Right cardiac atrium (tissue), 5 donors: ENCODE measurements at regions not wholly inside any gene's neighbourhood (a gene's known extent, or its start where the extent isn't known, plus 50 kb on each side); places are given as distances from the start of the nearest gene placed in this dataset.

Source experiments
- ATAC-seq, 2 donors: fragments of 200-7000 bp; cut with Tn5 transposase; one replicate each; pipeline versions ENCODE4 v1.8.0 to v1.9.1; 2020; ENCODE audit warnings: moderate library complexity in 2 of 2, mild to moderate bottlenecking in 1 of 2
- DNase-seq, 3 donors: peaks; one replicate each; pipeline ENCODE4 v3.0.0-alpha.2; 2020
- H3K27ac ChIP-seq: one replicate; pipeline ENCODE4 v1.5.1; 2013; ENCODE audit warnings: mild to moderate bottlenecking, low read length, control low read depth, moderate library complexity
- H3K27me3 ChIP-seq: one replicate; pipeline ENCODE4 v1.6.1; 2013; ENCODE audit not compliant: control insufficient read depth, insufficient read depth
- H3K4me1 ChIP-seq: one replicate; pipeline ENCODE4 v1.6.1; 2013; ENCODE audit warnings: low read length; ENCODE audit not compliant: control insufficient read depth, insufficient read depth
- H3K4me3 ChIP-seq: one replicate; pipeline ENCODE4 v1.5.1; 2013; ENCODE audit warnings: low read length, control low read depth
- H3K9me3 ChIP-seq: one replicate; pipeline ENCODE4 v1.6.1; 2013; ENCODE audit warnings: low read length; ENCODE audit not compliant: control insufficient read depth
- WGBS: extraction: QIAGEN DNeasy Blood & Tissue Kit; methylation state at CpG from one replicate; pipeline ENCODE4 v1.1.7; 2013; 5-methylcytosine and 5-hydroxymethylcytosine counted together
- intact Hi-C, 4 donors: fragments of 100-400 bp; cut with DNase I; formaldehyde crosslinking; loops; one replicate each; pipeline versions ENCODE4 v1.11.0 to v1.14.0; 2022 to 2023
- donor health status: healthy with polysubstance abuse.
- donor health status: DM: no; HTN: yes; CAD: no.
- donor health status: DM: no; HTN: no; CAD: no.
- donor health status: DM: no; HTN: yes; CAD: no; lungs with severe emphysema.
- donor health status: DM: yes; HTN: yes; CAD: no.

GRCh38 chr15:70415398-70415797, 317.7 kb upstream of the TLE3 start:
- no peaks in the 10 kb centered on the region for H3K4me1 ChIP-seq
- no peak overlapping the region for H3K4me3 ChIP-seq
- no peak for DNase-seq
- intact Hi-C loops = no loop called here
- H3K27me3 ChIP-seq = no peaks in the 10 kb centered on the region
- ATAC-seq = no peak
- H3K27ac ChIP-seq = no peak overlapping the region
- no peaks in the 10 kb centered on the region for H3K9me3 ChIP-seq
- WGBS = 90% methylated on average over 18 of the region's 18 CpGs

- no peak for DNase-seq
- intact Hi-C loops = no loop called here
- ATAC-seq = no peak
- 82% methylated on average over 5 of the region's 5 CpGs for WGBS
- Histone ChIP-seq H3K4me1 (no peaks in the 10 kb centered on the region), H3K27ac (no peak overlapping the region), H3K27me3 (no peaks in the 10 kb centered on the region), H3K4me3 (no peak overlapping the region), H3K9me3 (no peaks in the 10 kb centered on the region)
These were observed 316.9 kb upstream of the TLE3 start for GRCh38 chr15:70414626-70415025.

- Histone ChIP-seq H3K27me3 (no peaks in the 10 kb centered on the region), H3K4me3 (no peak overlapping the region), H3K27ac (no peak overlapping the region), H3K4me1 (no peaks in the 10 kb centered on the region), H3K9me3 (no peaks in the 10 kb centered on the region)
- ATAC-seq = no peak
- intact Hi-C loops = no loop called here
- no peak for DNase-seq
These were observed 315.1 kb upstream of the TLE3 start for GRCh38 chr15:70412794-70413193.

GRCh38 chr15:70411143-70411863, 313.6 kb upstream of the TLE3 start:
- Histone ChIP-seq H3K27me3 (no peaks in the 10 kb centered on the region), H3K4me1 (no peaks in the 10 kb centered on the region), H3K27ac (no peak overlapping the region), H3K4me3 (no peak overlapping the region), H3K9me3 (no peaks in the 10 kb centered on the region)
- WGBS = 88% methylated on average over 10 of the region's 10 CpGs
- DNase-seq (no peak), ATAC-seq (no peak)
- intact Hi-C loops = no loop called here

DNA sequence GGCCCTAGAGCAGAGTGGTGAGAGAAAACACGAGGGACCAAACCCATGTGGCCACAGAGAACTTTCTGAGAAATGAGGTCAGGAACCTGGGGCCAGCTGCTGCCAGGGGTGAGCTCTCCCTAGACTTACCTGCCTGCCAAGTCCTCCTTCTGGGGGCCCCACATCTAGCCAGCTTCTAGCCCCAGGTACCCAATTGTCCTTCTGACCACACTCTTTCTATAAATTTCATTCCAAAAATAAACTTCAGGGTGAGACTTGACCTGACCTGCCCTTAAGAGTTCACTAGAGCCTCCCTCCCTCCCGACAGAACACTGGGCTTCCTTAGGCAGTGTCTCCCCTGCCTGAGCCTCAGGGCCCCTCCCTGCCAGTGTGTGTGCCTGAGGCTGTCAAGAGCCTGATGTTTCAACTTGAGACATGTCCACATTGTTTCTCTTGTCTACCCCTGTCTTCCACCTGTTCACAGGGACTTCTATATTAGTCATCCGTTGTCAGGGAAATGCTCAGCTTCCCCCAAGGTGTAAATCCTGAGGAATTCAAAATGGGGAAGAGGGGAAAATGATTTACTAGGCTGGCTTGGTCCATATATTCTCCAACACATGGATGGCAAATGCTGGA, 312.8 kb upstream of the TLE3 start:
- H3K27ac ChIP-seq = no peak overlapping the region
- no peak for ATAC-seq
- H3K4me1 ChIP-seq = no peaks in the 10 kb centered on the region
- no peak for DNase-seq
- no peak overlapping the region for H3K4me3 ChIP-seq
- H3K9me3 ChIP-seq = no peaks in the 10 kb centered on the region
- intact Hi-C loops = no loop called here
- no peaks in the 10 kb centered on the region for H3K27me3 ChIP-seq
- WGBS = 62% methylated on average over 3 of the region's 3 CpGs

DNA sequence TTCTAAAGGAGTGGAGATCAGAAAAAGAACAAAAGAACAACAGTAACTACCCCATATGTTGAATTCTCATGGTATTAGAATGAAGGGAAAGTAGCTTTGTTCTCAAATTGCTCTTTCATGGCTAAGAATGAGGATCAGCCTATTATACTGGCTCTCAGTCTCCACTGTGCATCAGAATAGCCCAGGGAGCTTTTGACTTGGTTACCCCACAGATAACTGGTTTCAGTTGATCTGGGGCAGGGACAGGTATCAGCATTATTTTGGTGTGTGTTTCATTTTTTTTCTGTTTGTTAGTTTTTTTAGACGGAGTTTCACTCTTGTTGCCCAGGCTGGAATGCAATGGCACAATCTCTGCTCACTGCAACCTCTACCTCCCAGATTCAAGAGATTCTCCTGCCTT, 311.7 kb upstream of the TLE3 start:
- H3K4me1 ChIP-seq = no peaks in the 10 kb centered on the region
- no peaks in the 10 kb centered on the region for H3K27me3 ChIP-seq
- ATAC-seq = no peak
- intact Hi-C loops = no loop called here
- no peak for DNase-seq
- H3K27ac ChIP-seq = no peak overlapping the region
- no peaks in the 10 kb centered on the region for H3K9me3 ChIP-seq
- H3K4me3 ChIP-seq = no peak overlapping the region
- WGBS = 91% methylated on average over 1 of the region's 1 CpG

DNA sequence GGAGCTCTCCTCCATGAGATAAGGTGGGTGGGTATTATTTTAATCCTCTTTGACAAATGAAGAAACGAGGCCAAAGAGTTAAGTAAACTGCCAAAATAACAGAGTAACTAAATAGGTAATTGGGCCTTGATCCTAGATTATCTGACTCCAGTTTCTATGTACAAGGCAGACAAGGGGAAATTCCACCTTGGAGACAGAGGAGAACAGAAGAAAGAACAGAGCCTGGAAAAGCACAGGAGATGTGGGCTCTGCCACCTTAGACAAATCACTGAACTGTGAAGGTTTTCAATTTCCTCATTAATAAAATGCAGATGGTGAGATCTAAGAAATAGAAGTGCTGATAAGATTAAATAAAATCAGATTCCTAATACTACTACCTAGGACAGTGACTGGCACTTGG, 310.2 kb upstream of the TLE3 start:
- Histone ChIP-seq H3K27ac (no peak overlapping the region), H3K27me3 (no peaks in the 10 kb centered on the region), H3K4me3 (no peak overlapping the region), H3K4me1 (no peaks in the 10 kb centered on the region), H3K9me3 (no peaks in the 10 kb centered on the region)
- intact Hi-C loops = no loop called here
- 68% methylated on average over 1 of the region's 1 CpG for WGBS
- ATAC-seq = no peak
- DNase-seq = no peak

DNA sequence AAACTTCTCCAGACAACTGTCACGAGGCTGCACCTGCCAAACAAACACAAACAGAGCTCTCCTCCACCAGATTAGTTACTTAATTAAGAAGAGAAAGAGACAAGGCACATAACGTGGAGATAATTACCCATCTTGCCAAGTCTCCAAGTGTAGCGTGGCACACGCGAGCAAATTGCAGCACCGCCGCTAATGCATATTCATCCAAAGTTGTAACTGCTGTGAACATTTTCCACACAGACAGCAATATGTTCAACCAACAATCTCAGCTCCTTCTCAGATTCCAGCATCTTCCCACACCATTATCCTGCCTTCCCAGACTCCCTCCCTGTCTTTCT, 309.6 kb upstream of the TLE3 start:
- Histone ChIP-seq H3K9me3 (no peaks in the 10 kb centered on the region), H3K27me3 (no peaks in the 10 kb centered on the region), H3K27ac (no peak overlapping the region), H3K4me3 (no peak overlapping the region), H3K4me1 (no peaks in the 10 kb centered on the region)
- DNase-seq (no peak), ATAC-seq (no peak)
- WGBS = 81% methylated on average over 7 of the region's 7 CpGs
- intact Hi-C loops = no loop called here

GRCh38 chr15:70406617-70407335, 309.1 kb upstream of the TLE3 start:
- WGBS = 68% methylated on average over 10 of the region's 10 CpGs
- H3K4me3 ChIP-seq = no peak overlapping the region
- ATAC-seq = no peak
- DNase-seq = no peak
- H3K4me1 ChIP-seq = no peaks in the 10 kb centered on the region
- intact Hi-C loops = no loop called here
- no peak overlapping the region for H3K27ac ChIP-seq
- no peaks in the 10 kb centered on the region for H3K9me3 ChIP-seq
- H3K27me3 ChIP-seq = no peaks in the 10 kb centered on the region

DNA sequence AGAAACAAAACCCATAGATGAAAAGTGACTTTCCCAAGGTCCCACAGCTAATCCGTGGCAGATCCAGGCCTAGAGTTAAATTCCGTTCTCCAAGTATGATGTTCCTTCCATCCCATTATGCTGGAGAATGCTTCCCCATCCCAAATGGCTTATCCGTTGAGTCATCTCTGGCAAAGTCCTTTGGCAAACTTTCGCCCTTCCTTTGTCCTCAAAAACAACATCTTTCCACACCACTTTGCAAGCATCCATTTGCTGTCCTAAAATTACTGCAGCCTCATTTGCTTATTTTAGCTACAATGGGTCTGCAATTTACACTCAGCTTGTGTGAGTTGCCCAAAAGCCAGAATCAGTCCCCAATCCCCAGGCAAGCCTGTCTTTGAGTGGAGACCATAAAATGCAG, 304.0 kb upstream of the TLE3 start:
- H3K9me3 ChIP-seq = no peaks in the 10 kb centered on the region
- intact Hi-C loops = no loop called here
- WGBS = 73% methylated on average over 4 of the region's 4 CpGs
- ATAC-seq = no peak
- H3K27me3 ChIP-seq = no peaks in the 10 kb centered on the region
- no peak for DNase-seq
- H3K27ac ChIP-seq = no peak overlapping the region
- no peak overlapping the region for H3K4me3 ChIP-seq
- H3K4me1 ChIP-seq = no peaks in the 10 kb centered on the region

DNA sequence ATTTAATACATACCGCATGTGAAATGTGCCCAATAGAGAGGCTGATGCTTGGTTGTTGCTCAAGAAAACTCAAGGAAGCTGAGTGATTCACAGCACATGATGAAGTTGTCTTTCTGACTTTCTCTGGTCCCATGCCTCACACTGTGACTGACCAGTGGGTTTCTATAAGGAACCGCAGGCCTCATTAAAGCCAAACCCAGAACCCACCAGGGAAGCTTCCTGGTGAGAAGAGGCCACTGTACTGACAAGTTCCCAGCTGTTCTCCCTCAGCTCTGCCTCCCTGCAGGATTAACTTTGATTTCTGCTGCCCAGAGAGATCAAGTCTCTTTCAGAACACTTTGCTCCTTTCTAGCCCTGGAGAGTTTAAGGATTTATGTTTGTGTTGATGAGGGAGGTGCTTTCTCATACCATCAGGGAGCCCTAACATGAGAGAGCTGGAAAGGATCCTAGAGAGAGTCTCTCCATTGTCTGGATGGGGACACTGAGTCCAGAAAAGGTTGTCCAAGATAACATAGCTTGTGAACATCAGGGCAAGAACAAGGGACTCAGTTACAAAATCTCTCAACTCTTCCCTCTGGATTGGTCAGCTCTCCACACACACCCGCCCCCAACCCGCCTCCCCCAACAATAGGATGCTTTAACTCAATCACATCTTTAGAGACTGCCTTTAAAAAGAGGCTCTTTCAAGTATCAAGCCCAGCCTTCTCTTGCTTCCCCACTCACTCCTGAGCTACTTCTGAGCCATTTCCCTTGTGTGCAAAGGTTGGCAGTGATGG, 303.2 kb upstream of the TLE3 start:
- Histone ChIP-seq H3K9me3 (no peaks in the 10 kb centered on the region), H3K4me1 (no peaks in the 10 kb centered on the region), H3K4me3 (no peak overlapping the region), H3K27ac (no peak overlapping the region), H3K27me3 (no peaks in the 10 kb centered on the region)
- intact Hi-C loops = no loop called here
- WGBS = 87% methylated on average over 4 of the region's 4 CpGs
- no peak for DNase-seq
- ATAC-seq = peak in 1 of 2 donors; percentile 26
